GM12878 (cell line): ENCODE measurements at regions not wholly inside any gene's neighbourhood (a gene's known extent, or its start where the extent isn't known, plus 50 kb on each side); places are given as distances from the start of the nearest gene placed in this dataset.

Source experiments
- ATF3 ChIP-seq: IDR thresholded peaks from 2 replicates; pipeline ENCODE4 v1.6.1; 2011; ENCODE audit warnings: low read depth, mild to moderate bottlenecking, low read length, moderate library complexity, borderline replicate concordance; ENCODE audit errors: extremely low read depth
- CBX3 ChIP-seq: fragments of 200-600 bp; sonication (generic); IDR thresholded peaks from 2 replicates; pipeline ENCODE4 v1.6.1; 2016; ENCODE audit warnings: low read depth, borderline replicate concordance
- CREM ChIP-seq: IDR thresholded peaks from 2 replicates; pipeline ENCODE4 v1.6.1; 2014; ENCODE audit warnings: antibody characterized with exemption, low read depth
- EZH2 ChIP-seq: IDR thresholded peaks from 2 replicates; pipeline ENCODE4 v1.6.1; 2012; ENCODE audit warnings: low read depth, mild to moderate bottlenecking, control low read depth, inconsistent platforms, low read length, borderline replicate concordance; ENCODE audit not compliant: control insufficient read depth

- no peak for TF ChIP-seq ATF3
- no peak for TF ChIP-seq EZH2
- TF ChIP-seq CREM = no peak
- no peak for TF ChIP-seq CBX3
These were observed 154.8 kb upstream of the CHODL start for GRCh38 chr21:18089786-18090185.
